PC-9 (cell line): ENCODE measurements at regions not wholly inside any gene's neighbourhood (a gene's known extent, or its start where the extent isn't known, plus 50 kb on each side); places are given as distances from the start of the nearest gene placed in this dataset.

Source experiments
- BruUV-seq: library from RNA; stranded (reverse); fragments of 400-500 nt; replicated peaks from 2 replicates; lab custom pipeline; 2021; lab: Mats Ljungman, UMichigan
- CTCF ChIA-PET: fragments of 300-600 bp; sonication (Branson Sonifier 250); formaldehyde crosslinking; loops from one replicate; lab custom pipeline; 2022; ENCODE audit warnings: antibody characterized with exemption; lab: Charles Lee
- POLR2A ChIA-PET: fragments of 300-600 bp; sonication (Branson Sonifier 250); formaldehyde crosslinking; loops from one replicate; lab custom pipeline; 2022; ENCODE audit warnings: antibody characterized with exemption; ENCODE audit not compliant: unreplicated experiment; lab: Charles Lee
- DNase-seq, 2 experiments: peaks; one replicate each; pipeline versions ENCODE4 v3.0.0 to v3.0.0-alpha.2; 2015 to 2022; ENCODE audit warnings: mixed read lengths in 1 of 2
- H2AFZ ChIP-seq: fragments of 200-600 bp; sonication (generic); 2 replicates; pipeline ENCODE4 v1.8.1; 2017; ENCODE audit warnings: antibody characterized with exemption
- H3F3A ChIP-seq: fragments of 200-600 bp; sonication (generic); 2 replicates; pipeline ENCODE4 v1.8.1; 2017; ENCODE audit warnings: antibody characterized with exemption, mild to moderate bottlenecking, low read depth; ENCODE audit not compliant: insufficient read depth
- H3K27ac ChIP-seq: fragments of 200-600 bp; sonication (generic); 2 replicates; pipeline ENCODE4 v1.6.1; 2016; ENCODE audit warnings: mixed run types
- H3K27me3 ChIP-seq: fragments of 200-600 bp; sonication (generic); 2 replicates; pipeline ENCODE4 v1.6.1; 2016; ENCODE audit warnings: low read depth, mixed run types; ENCODE audit not compliant: insufficient read depth
- H3K36me3 ChIP-seq: fragments of 200-600 bp; sonication (generic); 2 replicates; pipeline ENCODE4 v1.6.1; 2016; ENCODE audit warnings: low read depth, mixed run types
- H3K4me1 ChIP-seq: fragments of 200-600 bp; sonication (generic); replicated peaks from 2 replicates; pipeline ENCODE4 v1.6.1; 2016; ENCODE audit warnings: mixed run types; ENCODE audit not compliant: insufficient read depth
- H3K4me2 ChIP-seq: fragments of 200-600 bp; sonication (generic); 2 replicates; pipeline ENCODE4 v1.6.1; 2017; ENCODE audit warnings: mixed run types
- H3K4me3 ChIP-seq: fragments of 200-600 bp; sonication (generic); 2 replicates; pipeline ENCODE4 v1.6.1; 2016; ENCODE audit warnings: mixed run types
- H3K79me2 ChIP-seq: fragments of 200-600 bp; sonication (generic); 2 replicates; pipeline ENCODE4 v1.6.1; 2017; ENCODE audit warnings: low read depth, mixed run types
- H3K9me2 ChIP-seq: fragments of 200-600 bp; sonication (generic); 2 replicates; pipeline ENCODE4 v1.8.1; 2017; ENCODE audit warnings: mild to moderate bottlenecking; ENCODE audit not compliant: insufficient read depth
- H3K9me3 ChIP-seq: fragments of 200-600 bp; sonication (generic); 2 replicates; pipeline ENCODE4 v1.8.1; 2016; ENCODE audit warnings: low read depth; ENCODE audit not compliant: insufficient read depth
- H4K20me1 ChIP-seq: fragments of 200-600 bp; sonication (generic); 2 replicates; pipeline ENCODE4 v1.8.1; 2017; ENCODE audit not compliant: insufficient read depth
- CTCF ChIP-seq: fragments of 200-600 bp; sonication (generic); conservative IDR thresholded peaks from 2 replicates; pipeline ENCODE4 v1.6.1; 2017; ENCODE audit warnings: mixed run types, antibody characterized with exemption, mild to moderate bottlenecking, moderate library complexity
- EZH2 ChIP-seq: fragments of 200-600 bp; sonication (generic); IDR thresholded peaks from 2 replicates; pipeline ENCODE4 v1.8.0; 2017; ENCODE audit warnings: antibody characterized with exemption, low read depth
- intact Hi-C: fragments of 100-400 bp; cut with micrococcal nuclease; formaldehyde crosslinking; loops from one replicate; pipeline ENCODE4 v1.10.0; 2022; ENCODE audit not compliant: unreplicated experiment

DNA sequence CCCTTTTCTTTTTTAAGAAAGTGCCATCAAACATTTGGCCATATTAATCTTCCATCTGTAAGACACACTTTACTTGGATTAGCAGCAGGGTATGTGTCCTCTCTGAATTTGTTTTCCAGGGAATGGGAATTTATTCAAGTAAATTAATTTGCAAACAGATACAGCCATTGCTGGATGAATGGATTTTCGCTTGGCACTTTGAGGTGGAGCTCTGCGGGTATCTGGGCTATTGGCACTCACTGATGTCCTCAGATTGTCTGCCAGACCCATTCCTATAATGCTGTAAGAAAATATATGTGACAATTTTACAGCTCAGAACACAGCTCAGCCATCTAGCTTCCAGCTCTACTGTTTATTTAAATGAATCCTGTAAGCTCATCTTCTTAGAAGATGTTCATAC lies 201.2 kb upstream of the CDH20 start:
- POLR2A ChIA-PET: no interaction called here
- H3K27me3 ChIP-seq: no peaks in the 10 kb centered on the region

GRCh38 chr18:61133783-61134182 lies 199.4 kb upstream of the CDH20 start:
- H3K27ac ChIP-seq: no peak overlapping the region
- BruUV-seq: no TSS peak
- no peak for DNase-seq
- H3K4me1 ChIP-seq: no peaks in the 10 kb centered on the region
- H3K27me3 ChIP-seq: no peaks in the 10 kb centered on the region
- no peak overlapping the region for H2AFZ ChIP-seq
- no peaks in the 10 kb centered on the region for H4K20me1 ChIP-seq
- intact Hi-C loops: no loop called here
- no peaks in the 10 kb centered on the region for H3K9me2 ChIP-seq
- H3K4me3 ChIP-seq: no peak overlapping the region
- H3K36me3 ChIP-seq: no peaks in the 10 kb centered on the region
- H3K79me2 ChIP-seq: no peaks in the 10 kb centered on the region
- no peak overlapping the region for H3K4me2 ChIP-seq
- no peaks in the 10 kb centered on the region for H3F3A ChIP-seq
- ChIA-PET CTCF (no interaction called here), POLR2A (no interaction called here)
- H3K9me3 ChIP-seq: no peaks in the 10 kb centered on the region
- TF ChIP-seq CTCF (no peak), EZH2 (no peak)

More for the DNA sequence above, 201.2 kb upstream of the CDH20 start:
- H4K20me1 ChIP-seq: no peaks in the 10 kb centered on the region
- H3K4me3 ChIP-seq: no peak overlapping the region
- DNase-seq: no peak
- CTCF ChIA-PET: no interaction called here
- no peaks in the 10 kb centered on the region for H3F3A ChIP-seq
- no peak overlapping the region for H3K4me2 ChIP-seq
- no peaks in the 10 kb centered on the region for H3K79me2 ChIP-seq
- no peaks in the 10 kb centered on the region for H3K9me3 ChIP-seq
- no peaks in the 10 kb centered on the region for H3K4me1 ChIP-seq
- no peak for TF ChIP-seq EZH2
- TF ChIP-seq CTCF: no peak
- no peak overlapping the region for H2AFZ ChIP-seq
- H3K36me3 ChIP-seq: no peaks in the 10 kb centered on the region
- no peaks in the 10 kb centered on the region for H3K9me2 ChIP-seq
- BruUV-seq: no TSS peak
- H3K27ac ChIP-seq: no peak overlapping the region
- intact Hi-C loops: no loop called here

DNA sequence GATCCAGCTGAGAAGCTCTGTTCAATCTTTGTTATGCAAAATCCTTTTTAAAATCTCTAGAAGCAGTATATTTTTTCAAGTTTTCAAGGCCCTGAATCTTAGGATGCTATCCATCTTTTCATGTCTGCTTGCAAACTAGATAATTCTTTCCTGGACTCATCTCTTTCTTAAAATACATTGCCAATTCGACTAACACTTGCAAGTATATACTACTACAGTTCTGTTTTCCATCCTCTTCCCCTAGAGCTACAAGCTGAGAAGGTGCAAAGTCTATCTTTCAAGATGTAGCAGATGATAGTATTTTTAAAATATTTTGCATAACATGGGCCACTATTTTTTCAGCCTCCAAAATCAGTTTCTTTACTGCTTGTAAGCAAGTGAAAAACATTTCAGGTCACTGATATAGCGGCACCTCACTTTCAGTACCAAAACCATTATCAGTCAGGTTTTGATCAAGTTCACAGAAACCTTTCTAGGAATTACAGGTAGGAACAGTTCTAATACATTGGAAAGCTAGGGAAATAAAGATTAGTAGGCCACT lies 196.4 kb upstream of the CDH20 start:
- no peak for DNase-seq
- no peaks in the 10 kb centered on the region for H3F3A ChIP-seq
- no peaks in the 10 kb centered on the region for H3K36me3 ChIP-seq
- BruUV-seq: no TSS peak
- H3K27me3 ChIP-seq: no peaks in the 10 kb centered on the region
- H2AFZ ChIP-seq: no peak overlapping the region
- TF ChIP-seq EZH2 (no peak), CTCF (no peak)
- no peak overlapping the region for H3K27ac ChIP-seq
- no peaks in the 10 kb centered on the region for H3K9me3 ChIP-seq
- no peaks in the 10 kb centered on the region for H3K4me1 ChIP-seq
- no peaks in the 10 kb centered on the region for H3K9me2 ChIP-seq
- no peak overlapping the region for H3K4me2 ChIP-seq
- POLR2A ChIA-PET: no interaction called here
- no peaks in the 10 kb centered on the region for H3K79me2 ChIP-seq
- no peak overlapping the region for H3K4me3 ChIP-seq
- no peaks in the 10 kb centered on the region for H4K20me1 ChIP-seq
- intact Hi-C loops: no loop called here
- CTCF ChIA-PET: no interaction called here
